GM19455 (cell line): ENCODE measurements at regions not wholly inside any gene's neighbourhood (a gene's known extent, or its start where the extent isn't known, plus 50 kb on each side); places are given as distances from the start of the nearest gene placed in this dataset.

Experiments
- ATAC-seq: cut with Tn5 transposase; IDR thresholded peaks from one replicate; pipeline ENCODE4 v1.9.1; 2021; ENCODE audit not compliant: unreplicated experiment

DNA sequence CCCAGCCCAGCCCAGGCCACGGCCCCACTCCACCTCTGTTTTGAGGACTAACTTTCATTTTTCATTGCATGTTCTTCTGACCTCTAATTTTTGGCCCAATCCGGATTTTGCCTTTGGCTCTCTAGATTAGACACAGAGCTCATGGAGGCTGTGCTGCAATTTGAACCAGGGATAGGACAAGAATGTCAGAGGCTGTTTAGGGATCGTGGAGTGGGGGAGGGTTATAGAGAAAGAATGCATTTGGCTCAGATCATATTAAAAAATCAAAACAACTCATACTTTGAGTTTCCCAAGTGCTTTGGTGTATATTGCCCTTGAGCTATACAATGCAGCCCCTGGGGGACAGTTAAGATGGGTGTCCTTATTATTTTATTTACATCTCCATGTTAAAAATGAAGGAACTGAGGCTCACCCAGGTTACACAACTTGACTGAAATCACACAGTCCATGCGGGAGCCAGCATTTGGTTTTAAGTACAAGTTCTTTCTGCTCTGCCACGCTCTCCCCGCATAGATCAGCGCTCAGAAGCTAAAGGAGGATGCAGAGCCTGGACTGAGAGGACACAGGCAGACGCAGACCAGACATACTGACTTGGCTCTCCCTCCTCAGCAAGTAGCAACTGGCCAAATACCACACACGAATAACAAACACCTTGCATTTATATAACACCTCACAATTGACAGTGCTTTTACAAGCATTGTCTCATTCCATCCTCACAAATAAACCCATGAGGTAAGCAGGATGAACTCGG is 126.4 kb upstream of the RAI14 start:
- no peak for ATAC-seq

DNA sequence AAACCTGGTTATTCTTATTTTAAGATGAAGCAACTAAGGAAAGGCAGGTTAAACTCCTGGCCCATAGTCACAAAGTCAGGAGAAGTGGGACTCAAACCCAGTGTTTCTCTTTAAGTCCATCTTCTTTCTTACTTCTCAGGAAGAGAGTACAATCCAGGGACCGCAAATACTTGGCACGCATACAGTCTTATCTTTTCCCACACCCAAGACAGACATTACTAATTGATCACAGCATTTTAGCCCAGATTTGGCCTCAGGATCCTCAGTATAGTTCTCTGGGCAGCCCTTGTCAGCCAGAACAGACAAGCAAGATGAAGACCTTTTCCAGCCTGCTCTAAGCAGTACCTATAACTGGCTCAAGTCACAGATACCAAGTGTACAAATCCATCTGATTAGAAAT is 125.5 kb upstream of the RAI14 start:
- no peak for ATAC-seq

DNA sequence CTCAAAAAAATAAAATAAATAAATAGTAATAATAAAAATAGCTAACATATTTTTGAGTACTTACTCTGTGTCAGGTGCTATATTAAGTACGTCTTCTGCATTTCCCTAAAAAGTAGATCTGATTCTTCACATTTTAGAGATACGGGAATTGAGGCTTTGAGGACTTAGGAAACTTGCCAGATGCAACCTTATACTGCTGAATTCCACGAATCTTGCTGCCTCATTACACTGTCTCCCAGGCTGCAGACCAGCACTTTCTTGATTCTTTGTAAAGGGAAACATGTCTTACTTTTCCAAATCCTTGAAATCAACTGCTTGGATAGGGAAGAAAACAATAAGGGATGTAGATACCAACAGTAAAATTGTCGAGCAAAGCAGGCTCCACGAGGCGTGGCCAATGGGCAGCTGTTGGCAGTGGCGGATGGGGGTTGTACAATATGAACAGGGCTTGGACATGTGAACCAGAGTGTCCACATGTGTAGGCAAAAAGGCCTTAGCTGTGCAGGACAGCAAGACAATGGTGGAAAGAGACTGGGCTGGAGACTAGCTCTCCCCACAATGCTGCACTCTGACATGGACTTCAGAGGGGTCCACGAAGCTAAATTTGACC is 124.3 kb upstream of the RAI14 start:
- no peak for ATAC-seq

DNA sequence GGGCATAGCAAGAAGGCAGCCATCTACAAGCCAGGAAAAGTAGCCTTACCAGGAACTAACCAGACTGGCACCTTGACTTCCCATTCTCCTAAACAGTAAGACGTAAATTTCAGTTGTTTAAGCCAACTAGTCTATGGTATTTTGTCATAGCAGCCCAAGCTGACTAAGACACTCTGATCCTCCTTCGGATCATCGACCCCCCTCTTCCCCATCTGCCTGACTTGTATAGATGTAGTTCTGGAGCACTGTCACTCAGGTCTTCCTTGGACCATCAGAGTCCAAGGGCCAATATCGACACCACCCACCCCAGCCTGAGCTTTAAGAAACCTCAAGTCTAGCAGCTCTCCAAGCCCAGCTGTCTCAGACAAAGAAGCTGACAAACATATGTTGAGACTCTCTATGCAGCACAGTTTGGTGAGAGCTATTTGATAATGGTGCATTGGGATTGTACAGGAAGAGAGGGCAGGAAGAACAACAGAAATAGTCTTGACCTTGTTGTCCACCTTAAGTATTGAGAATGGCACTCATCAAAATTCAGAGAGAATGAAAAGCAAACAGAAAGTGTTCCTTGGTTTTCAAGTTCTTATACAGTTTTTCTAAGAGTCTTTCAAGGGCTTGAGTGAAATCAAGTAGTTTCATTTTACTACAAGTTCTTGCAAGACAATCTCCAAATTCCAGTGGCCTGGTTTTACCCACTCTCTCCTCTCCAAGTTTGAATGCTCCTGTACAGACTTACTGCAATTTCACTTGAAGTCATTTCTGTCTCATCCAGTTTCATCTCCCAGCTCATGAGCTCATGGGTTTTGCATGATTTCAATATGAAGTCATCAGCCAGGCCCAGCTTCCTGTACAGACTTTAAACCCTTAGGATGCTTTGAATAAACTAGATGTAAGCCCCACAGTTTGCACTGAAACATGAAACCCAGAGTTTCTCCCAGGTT is 122.3 kb upstream of the RAI14 start:
- peak; percentile 92 for ATAC-seq

DNA sequence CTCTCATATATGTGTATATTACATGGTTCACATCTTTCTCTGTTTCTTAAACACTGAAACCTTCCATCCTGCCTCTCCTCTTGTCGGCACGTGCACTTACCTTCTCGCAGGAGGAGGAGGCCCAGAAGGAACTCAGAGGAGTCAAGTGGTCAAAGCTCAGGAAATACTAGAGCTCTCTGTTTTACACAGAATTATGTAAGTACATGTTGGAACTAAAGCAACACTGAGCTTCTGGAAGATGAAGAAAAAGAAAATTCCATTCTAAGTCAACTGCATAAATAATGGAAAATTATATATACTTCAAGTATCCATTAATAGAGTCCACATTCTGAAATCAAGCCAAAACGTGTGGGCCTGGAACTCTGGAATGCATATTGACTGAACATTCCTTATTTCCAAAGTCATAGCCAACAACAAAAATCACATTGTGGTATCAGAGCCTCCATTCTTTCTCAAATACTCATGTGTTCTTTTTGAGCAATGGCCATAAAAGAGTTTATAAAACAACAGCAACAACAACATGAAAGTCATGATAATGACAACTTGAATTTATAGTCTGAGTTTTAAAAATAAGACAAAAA is 121.5 kb upstream of the RAI14 start:
- ATAC-seq = no peak

DNA sequence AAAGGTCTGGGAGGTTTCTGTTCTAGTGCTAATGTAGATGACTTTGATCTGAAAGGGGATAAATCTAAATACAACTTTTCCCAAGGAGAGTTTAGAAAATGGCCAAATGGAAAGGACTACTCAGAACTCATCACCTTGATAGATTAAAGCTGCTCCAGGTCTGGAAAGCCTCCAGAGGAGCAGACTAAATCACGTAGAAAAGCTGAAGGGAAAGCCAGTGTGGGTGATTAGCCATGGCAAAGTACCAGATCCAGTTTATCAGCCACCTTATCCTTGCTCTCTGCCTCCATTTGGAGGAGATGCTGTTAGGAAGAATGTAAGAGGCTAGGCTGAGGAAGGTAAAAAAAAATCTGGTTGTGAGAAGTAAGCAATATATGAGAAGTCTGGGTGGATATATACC is 120.7 kb upstream of the RAI14 start:
- no peak for ATAC-seq

DNA sequence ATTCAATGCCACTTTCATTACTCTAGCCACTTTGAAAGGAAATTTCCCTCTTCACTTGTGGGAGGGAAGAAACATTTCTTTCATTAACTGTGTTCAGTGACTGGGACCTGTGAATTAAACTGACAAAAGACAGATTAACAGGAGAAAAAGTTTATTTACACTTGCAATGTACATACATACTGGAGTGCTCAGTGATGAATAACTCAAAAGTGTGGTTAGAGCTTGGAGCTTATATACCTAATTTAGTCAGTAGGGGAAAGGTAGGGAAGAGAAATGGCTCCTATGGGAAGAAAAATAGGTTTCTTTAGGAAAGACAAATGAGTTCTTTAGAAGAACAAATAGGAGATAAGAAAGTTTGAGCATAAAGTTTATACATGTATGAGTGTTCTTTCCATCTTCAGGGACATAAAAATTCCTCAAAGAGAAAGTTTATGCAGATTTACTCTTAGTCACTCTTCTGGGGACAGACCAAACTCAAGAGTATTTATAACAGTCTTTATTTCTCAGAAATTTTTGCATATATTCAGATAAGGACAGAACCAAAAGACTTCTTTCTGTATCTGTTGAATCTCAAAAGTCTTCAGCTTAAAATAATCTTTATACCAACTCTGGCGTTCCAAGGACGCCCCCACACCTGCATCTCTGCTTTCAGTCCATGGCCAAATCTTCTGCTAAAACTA is 120.0 kb upstream of the RAI14 start:
- no peak for ATAC-seq

DNA sequence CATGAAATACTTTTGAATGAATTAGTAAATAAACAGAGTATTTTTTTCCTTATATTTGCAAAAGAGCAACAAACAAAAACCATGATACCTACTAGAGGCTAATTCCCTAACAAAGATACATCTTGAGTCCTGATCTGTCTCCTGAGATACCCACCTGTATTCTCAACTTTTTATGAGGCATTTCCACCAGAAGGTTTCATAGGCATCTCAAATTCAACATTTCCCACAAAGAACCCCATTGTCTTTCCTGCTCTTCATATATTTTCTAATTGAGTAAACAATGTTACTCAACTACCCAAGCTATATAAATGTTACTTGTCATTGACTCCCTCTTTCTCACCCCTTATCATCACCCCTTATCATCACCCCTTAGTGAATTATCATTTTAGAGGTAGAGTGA is 119.4 kb upstream of the RAI14 start:
- ATAC-seq = no peak

DNA sequence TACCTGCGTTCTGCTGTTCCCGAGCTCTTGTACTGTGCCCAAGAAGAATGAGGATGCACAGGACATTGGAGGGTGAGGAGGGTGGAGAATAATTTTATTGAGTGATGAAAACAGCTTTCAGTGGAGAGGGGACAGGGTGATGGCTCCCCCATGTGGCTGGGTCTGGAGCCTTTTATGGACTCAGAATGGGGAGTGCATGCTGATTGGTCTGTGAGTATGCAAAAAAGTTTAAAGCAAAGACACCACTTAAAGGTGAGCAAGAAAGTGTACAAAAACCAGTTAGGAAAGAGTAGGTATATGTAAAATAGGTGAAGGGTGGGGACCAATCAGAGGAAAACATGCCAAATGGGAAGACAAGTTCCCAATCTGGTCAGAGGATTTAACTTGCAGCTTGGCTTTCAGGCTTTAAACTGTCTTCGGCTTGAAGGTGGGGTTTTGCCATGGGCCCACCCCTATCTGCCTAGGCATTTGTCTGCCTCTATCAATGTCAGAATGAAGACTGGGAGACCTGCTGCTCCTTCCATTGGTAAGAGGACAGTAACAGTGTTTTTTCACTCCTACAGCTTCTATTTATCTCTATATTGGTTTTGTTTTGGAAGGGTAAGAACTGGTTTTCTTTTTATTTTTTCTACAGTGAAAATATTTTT is 118.0 kb upstream of the RAI14 start:
- no peak for ATAC-seq

DNA sequence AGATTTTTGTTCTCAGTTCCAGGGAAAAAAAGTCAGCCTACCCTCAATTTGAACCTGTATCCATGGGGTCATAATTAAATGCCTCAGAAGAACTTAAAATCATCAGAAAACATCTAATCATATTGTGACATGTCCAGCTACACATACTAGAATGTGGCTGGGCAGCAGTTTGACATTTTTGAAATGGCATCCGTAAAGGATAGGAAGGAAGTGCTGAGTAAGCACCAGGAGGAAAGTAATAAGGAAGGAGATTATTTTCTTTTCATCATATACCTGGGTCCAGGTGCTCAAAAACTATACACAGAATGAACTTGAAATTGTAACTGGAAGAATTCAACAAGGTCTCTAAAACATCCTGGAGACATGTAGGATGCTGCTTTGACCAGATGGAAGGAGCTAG is 116.9 kb upstream of the RAI14 start:
- ATAC-seq = no peak

DNA sequence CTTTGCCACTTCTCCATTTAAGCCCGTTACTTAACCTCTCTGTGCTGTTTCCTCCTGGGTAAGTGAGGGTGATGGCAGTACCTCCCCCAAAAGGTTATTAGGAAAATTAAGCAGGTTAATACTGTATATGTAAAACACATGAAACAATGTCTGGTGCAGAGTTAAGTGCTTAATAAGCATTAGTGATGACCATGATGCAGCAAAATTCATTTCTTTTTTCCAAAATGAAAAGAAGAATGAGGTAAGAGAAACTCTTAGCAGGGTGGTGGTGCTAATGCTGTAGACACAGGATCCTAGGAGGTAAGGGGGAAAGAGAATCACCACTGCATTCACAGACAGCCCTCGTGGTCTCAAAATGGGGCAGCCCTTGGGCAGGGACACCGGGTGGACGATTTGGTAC is 115.1 kb upstream of the RAI14 start:
- no peak for ATAC-seq

DNA sequence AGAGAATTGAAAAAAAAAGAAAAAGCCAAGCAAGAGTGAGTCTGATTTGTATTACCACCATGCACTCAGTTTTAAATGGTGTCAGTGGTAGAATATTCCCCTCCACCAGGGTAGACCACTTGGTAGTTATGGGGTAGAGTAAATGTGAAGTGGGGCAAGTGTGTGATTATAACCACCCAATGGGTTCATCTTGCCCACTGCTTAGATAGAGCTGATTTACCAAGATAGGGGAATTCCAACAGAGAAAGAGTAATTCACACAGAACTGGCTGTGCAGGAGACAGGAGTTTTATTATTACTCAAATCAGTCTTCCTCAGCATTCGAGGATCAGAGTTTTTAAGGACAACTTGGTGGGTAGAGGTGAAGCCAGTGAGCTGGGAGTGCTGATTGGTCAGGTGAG is 113.3 kb upstream of the RAI14 start:
- ATAC-seq = no peak

DNA sequence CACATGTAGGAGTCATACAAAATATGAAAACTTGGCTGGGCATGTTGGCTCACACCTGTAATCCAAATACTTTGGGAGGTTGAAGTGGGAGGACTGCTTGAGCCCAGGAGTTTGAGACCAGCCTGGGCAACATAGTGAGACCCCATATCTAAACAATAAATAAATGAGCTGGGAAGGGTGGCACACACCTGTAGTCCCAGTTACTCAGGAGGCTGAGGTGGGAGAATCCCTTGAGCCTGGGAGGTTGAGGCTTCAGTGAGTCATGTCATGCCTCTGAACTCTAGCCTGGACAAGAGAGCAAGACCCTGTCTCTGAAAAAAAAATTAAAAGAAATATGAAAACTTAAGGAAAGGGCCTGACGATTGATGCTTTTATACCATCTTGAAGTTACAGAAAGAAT is 112.4 kb upstream of the RAI14 start:
- no peak for ATAC-seq

DNA sequence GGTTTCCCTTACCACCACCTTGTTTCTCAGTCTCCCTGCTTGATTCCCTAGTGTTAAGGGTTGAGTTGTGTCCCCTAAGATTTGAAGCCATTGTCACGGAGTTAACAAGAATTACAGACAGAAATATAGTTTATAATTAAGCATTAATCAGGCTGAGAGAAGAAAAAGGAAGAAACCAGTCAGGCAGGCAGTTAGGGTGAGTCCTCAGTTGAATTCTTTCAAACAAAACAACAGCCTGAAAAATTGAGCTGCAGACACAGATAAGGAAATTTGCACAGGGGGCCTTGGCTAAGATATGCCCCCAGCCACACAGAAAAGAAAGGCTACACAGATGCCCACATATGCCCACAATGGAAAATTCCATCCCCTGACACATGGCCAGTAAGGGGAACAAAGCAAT is 111.7 kb upstream of the RAI14 start:
- no peak for ATAC-seq

DNA sequence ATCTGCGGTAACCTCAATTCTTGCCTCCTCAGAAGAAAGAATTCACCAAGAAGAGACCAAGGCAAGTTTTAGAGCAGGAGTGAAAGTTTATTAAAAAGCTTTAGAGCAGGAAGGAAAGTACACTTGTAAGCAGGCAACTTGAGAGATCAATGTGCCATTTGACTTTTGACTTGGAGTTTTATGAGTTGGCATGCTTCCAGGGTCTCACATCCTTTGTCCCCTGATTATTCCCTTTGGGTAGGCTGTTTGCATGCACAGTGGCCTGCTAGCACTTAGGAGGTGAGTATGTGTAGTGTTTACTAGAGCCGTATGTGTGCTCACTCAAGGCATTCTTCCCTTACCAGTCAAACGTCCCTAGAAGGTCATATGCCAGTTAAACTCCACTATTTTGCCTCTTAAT is 111.0 kb upstream of the RAI14 start:
- no peak for ATAC-seq

DNA sequence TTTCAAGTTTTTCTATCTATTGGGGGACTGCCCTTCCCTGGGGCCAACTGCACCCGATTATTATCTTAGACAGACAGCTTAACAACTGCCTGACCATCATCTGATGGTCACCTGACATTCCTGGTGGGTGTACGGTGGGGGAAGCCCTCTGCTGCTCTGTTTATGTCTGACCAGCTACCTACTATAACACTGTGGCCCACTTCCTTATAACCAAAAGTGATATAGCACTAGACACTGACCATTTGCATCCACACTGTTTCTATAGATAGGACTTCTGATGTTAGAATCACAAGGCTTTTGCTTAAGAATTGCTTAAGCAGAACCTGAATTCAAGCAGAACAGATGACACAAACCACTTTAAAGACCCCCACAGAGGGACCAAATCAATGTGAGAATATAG is 110.5 kb upstream of the RAI14 start:
- no peak for ATAC-seq

DNA sequence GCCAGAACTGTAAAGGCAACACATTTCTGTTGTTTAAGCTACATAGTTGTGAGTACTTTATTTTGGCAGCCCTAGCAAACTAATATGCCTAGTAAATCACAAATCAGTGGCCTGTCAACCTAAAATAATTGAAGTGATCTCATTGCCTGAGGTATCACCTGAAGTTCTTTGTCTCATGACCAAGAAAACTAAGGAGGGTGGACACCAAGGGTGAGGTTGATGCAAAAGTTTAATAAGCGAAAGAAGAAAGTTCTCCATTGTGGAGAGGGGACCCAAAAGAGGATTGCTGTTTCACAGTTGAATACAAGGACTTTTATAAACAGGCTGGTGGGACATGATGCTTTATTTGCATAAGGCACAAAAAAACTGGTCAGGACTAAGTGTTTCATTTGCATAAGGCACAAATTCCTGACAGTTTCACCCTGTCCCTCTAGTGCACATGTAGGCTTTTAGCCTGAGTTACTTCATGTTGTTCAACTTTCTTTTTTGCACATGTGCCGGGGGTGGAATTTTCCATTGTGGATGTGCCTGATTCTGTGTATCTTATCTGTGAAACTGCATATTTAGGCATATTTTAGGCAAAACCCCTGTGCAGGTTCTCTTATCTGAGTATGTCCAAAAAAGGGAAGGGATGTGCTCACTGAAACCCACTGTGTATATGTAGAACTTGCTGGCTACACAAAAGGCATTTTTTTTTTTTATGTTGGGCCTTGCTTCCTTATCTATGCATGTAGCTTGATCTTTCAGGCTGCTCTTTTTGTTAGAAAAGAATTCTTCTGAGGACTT is 108.6 kb upstream of the RAI14 start:
- ATAC-seq = no peak

DNA sequence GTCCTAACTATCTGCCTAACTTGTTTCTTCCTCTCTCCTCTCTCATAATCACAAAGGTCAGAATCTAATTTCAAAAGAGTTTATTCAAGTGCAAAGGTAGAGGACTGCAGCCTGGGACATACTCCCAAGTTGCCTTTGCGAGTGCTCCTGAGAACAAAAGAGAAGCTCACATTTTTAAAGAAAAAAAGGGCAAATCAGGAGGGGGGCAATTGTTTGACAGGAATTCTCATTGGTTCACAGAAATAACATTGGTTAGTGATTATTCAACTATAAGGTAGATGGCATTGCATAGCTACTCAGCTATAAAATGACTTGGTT is 108.1 kb upstream of the RAI14 start:
- ATAC-seq = no peak

DNA sequence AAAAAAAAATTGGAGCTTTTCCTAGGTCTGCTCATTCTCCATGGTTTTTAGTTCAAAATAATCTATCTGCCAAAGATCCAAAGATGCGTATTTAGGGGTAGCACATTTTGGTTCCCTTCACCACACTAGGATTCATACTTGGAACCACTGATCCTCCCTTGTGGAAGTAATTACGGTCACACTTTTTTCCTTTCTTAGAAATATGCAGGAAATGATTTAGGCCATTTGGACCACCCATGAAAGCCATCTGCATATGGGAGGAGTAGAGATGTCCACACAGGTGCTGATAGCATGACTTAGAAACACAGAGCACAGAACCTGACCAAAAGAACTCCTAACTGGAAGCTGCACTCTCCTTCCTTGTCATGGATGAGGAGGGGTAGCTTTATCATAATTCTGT is 105.9 kb upstream of the RAI14 start:
- no peak for ATAC-seq

DNA sequence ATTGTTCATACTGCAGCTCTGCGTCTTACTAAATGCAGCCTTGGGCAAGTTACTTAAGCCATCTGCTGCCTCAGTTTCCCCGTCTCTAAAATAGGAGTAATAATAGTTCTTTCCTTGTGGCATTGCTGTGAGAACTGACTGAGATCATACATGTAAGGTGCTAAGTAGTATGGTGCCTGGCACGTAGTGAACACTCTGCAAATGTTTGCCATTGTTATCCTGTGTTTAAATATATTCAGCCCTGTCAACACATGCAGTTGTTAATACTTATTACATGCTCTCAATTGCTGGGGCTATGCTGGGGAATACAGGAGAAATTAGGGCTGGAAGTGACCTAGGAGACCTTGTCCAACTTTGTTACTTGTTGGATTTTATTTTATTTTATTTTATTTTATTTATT is 105.2 kb upstream of the RAI14 start:
- ATAC-seq = no peak
